SK-N-MC (cell line): ENCODE measurements at regions not wholly inside any gene's neighbourhood (a gene's known extent, or its start where the extent isn't known, plus 50 kb on each side); places are given as distances from the start of the nearest gene placed in this dataset.
A peak's percentile ranks its signal among the peaks of the same experiment; 100 is the strongest.

Experiments
- DNase-seq: peaks from one replicate; pipeline ENCODE4 v3.0.0-alpha.2; 2011; ENCODE audit warnings: low read depth, low spot score
- H3K27ac ChIP-seq: fragments of 200-600 bp; sonication (generic); 2 replicates; pipeline ENCODE4 v1.5.1; 2016; ENCODE audit warnings: mixed run types
- H3K36me3 ChIP-seq: fragments of 200-600 bp; sonication (generic); 2 replicates; pipeline ENCODE4 v1.6.1; 2017; ENCODE audit warnings: antibody characterized with exemption, low read length, mixed read lengths; ENCODE audit not compliant: insufficient read depth
- H3K4me3 ChIP-seq: fragments of 200-600 bp; sonication (generic); 2 replicates; pipeline ENCODE4 v1.5.1; 2016
- H3K9ac ChIP-seq: fragments of 200-600 bp; sonication (generic); 2 replicates; pipeline ENCODE4 v1.8.0; 2017; ENCODE audit warnings: mixed run types, mixed read lengths; ENCODE audit not compliant: insufficient read length
- H3K9me3 ChIP-seq: fragments of 200-600 bp; sonication (generic); 2 replicates; pipeline ENCODE4 v1.6.1; 2017; ENCODE audit warnings: low read depth, mild to moderate bottlenecking, antibody characterized with exemption, low read length, moderate library complexity, mixed read lengths
- EZH2 ChIP-seq: fragments of 200-600 bp; sonication (generic); IDR thresholded peaks from one replicate; pipeline ENCODE4 v1.6.1; 2017; ENCODE audit warnings: antibody characterized with exemption
- FOXP2 ChIP-seq: optimal IDR thresholded peaks from 2 replicates; pipeline ENCODE3; 2011; ENCODE audit warnings: mild to moderate bottlenecking, moderate library complexity; ENCODE audit not compliant: insufficient read depth; ENCODE audit errors: extremely low read length, control extremely low read depth
- POLR2AphosphoS5 ChIP-seq: IDR thresholded peaks from 2 replicates; pipeline ENCODE4 v1.6.1; 2012; ENCODE audit warnings: mild to moderate bottlenecking, low read depth, low read length, borderline replicate concordance

- Histone ChIP-seq H3K9ac (no peak overlapping the region), H3K27ac (no peak overlapping the region), H3K9me3 (no peaks in the 10 kb centered on the region), H3K36me3 (no peaks in the 10 kb centered on the region), H3K4me3 (no peak overlapping the region)
- DNase-seq: no peak
- TF ChIP-seq POLR2AphosphoS5: no peak
- no peak for TF ChIP-seq EZH2
These were observed 1154.7 kb downstream of the DTWD2 start for GRCh38 chr5:117833691-117834090.

GRCh38 chr5:117829646-117830045 lies 1158.7 kb downstream of the DTWD2 start:
- no peak for TF ChIP-seq POLR2AphosphoS5
- no peak for TF ChIP-seq EZH2
- no peak for TF ChIP-seq FOXP2
- Histone ChIP-seq H3K4me3 (no peak overlapping the region), H3K9me3 (no peaks in the 10 kb centered on the region), H3K27ac (no peak overlapping the region), H3K9ac (no peak overlapping the region), H3K36me3 (no peaks in the 10 kb centered on the region)
- DNase-seq: no peak

- H3K9ac ChIP-seq: no peak overlapping the region
- no peak for DNase-seq
- H3K36me3 ChIP-seq: no peaks in the 10 kb centered on the region
- H3K4me3 ChIP-seq: no peak overlapping the region
- H3K27ac ChIP-seq: no peak overlapping the region
- no peaks in the 10 kb centered on the region for H3K9me3 ChIP-seq
- TF ChIP-seq POLR2AphosphoS5 (no peak), FOXP2 (no peak), EZH2 (no peak)
These were observed 1174.5 kb downstream of the DTWD2 start for GRCh38 chr5:117813850-117814249.

GRCh38 chr5:117812861-117813260 lies 1175.5 kb downstream of the DTWD2 start:
- Histone ChIP-seq H3K4me3 (no peak overlapping the region), H3K9me3 (no peaks in the 10 kb centered on the region), H3K27ac (no peak overlapping the region), H3K36me3 (no peaks in the 10 kb centered on the region), H3K9ac (no peak overlapping the region)
- DNase-seq: no peak
- TF ChIP-seq POLR2AphosphoS5 (no peak), FOXP2 (no peak), EZH2 (no peak)

GRCh38 chr5:117809251-117809650 lies 1179.1 kb downstream of the DTWD2 start:
- no peak overlapping the region for H3K4me3 ChIP-seq
- no peak overlapping the region for H3K27ac ChIP-seq
- no peak for TF ChIP-seq FOXP2
- no peak for TF ChIP-seq POLR2AphosphoS5
- TF ChIP-seq EZH2: no peak
- H3K9ac ChIP-seq: no peak overlapping the region
- H3K36me3 ChIP-seq: no peaks in the 10 kb centered on the region
- no peaks in the 10 kb centered on the region for H3K9me3 ChIP-seq
- no peak for DNase-seq

GRCh38 chr5:117805058-117805457 lies 1183.3 kb downstream of the DTWD2 start:
- no peak overlapping the region for H3K27ac ChIP-seq
- TF ChIP-seq POLR2AphosphoS5: no peak
- no peak for TF ChIP-seq EZH2
- TF ChIP-seq FOXP2: no peak
- DNase-seq: no peak
- no peaks in the 10 kb centered on the region for H3K36me3 ChIP-seq
- no peak overlapping the region for H3K4me3 ChIP-seq
- no peak overlapping the region for H3K9ac ChIP-seq
- no peaks in the 10 kb centered on the region for H3K9me3 ChIP-seq

GRCh38 chr5:117803533-117803932 lies 1184.8 kb downstream of the DTWD2 start:
- Histone ChIP-seq H3K4me3 (peak overlapping the region; percentile 7; the same call in 1 of the 2 replicates), H3K27ac (no peak overlapping the region), H3K36me3 (no peaks in the 10 kb centered on the region), H3K9ac (no peak overlapping the region), H3K9me3 (no peaks in the 10 kb centered on the region)
- peak; percentile 34 for DNase-seq
- TF ChIP-seq EZH2: no peak
- TF ChIP-seq FOXP2: no peak
- TF ChIP-seq POLR2AphosphoS5: no peak

- TF ChIP-seq POLR2AphosphoS5: no peak
- TF ChIP-seq FOXP2: no peak
- no peak for TF ChIP-seq EZH2
- H3K27ac ChIP-seq: no peak overlapping the region
- no peak overlapping the region for H3K9ac ChIP-seq
- H3K36me3 ChIP-seq: no peaks in the 10 kb centered on the region
- no peak overlapping the region for H3K4me3 ChIP-seq
- no peaks in the 10 kb centered on the region for H3K9me3 ChIP-seq
- DNase-seq: no peak
These were observed 1186.8 kb downstream of the DTWD2 start for GRCh38 chr5:117801583-117801982.

GRCh38 chr5:117800261-117800660 lies 1188.1 kb downstream of the DTWD2 start:
- Histone ChIP-seq H3K9ac (no peak overlapping the region), H3K4me3 (no peak overlapping the region), H3K36me3 (no peaks in the 10 kb centered on the region), H3K27ac (no peak overlapping the region), H3K9me3 (no peaks in the 10 kb centered on the region)
- no peak for DNase-seq
- no peak for TF ChIP-seq EZH2

GRCh38 chr5:117794847-117795246 lies 1193.5 kb downstream of the DTWD2 start:
- Histone ChIP-seq H3K9ac (no peak overlapping the region), H3K9me3 (no peaks in the 10 kb centered on the region), H3K36me3 (no peaks in the 10 kb centered on the region), H3K4me3 (no peak overlapping the region), H3K27ac (no peak overlapping the region)
- no peak for DNase-seq
- TF ChIP-seq EZH2 (no peak), FOXP2 (no peak), POLR2AphosphoS5 (no peak)
